Neural cell (in vitro differentiated cells): ENCODE measurements at regions not wholly inside any gene's neighbourhood (a gene's known extent, or its start where the extent isn't known, plus 50 kb on each side); places are given as distances from the start of the nearest gene placed in this dataset.
"Not testable (repeated sequence)": the region's sequence is repeated elsewhere in the genome, so short reads cannot be mapped to it uniquely, and the experiment has no call there.

Experiments
- H2AFZ ChIP-seq: fragments of 200-600, 300-800 bp; sonication (generic), shearing (Covaris generic); 2 replicates; pipeline ENCODE4 v1.6.0; 2014; ENCODE audit warnings: low read depth, mild to moderate bottlenecking, antibody characterized with exemption, low read length, moderate library complexity
- H3F3A ChIP-seq: fragments of 200-600 bp; shearing (Covaris generic); 2 replicates; pipeline ENCODE4 v1.6.1; 2016; ENCODE audit warnings: mild to moderate bottlenecking, moderate library complexity, mixed read lengths, antibody characterized with exemption, low read length; ENCODE audit not compliant: insufficient read depth, poor library complexity, severe bottlenecking
- H3K27ac ChIP-seq: fragments of 200-600, 300-800 bp; sonication (generic), shearing (Covaris generic); 2 replicates; pipeline ENCODE4 v1.5.1; 2014; ENCODE audit warnings: mild to moderate bottlenecking, low read length, moderate library complexity
- H3K27me3 ChIP-seq: fragments of 300-800, 200-600 bp; sonication (generic), shearing (Covaris generic); 2 replicates; pipeline ENCODE4 v1.6.0; 2014; ENCODE audit warnings: mild to moderate bottlenecking, low read depth, low read length, moderate library complexity; ENCODE audit not compliant: insufficient read depth
- H3K36me3 ChIP-seq: fragments of 300-800, 200-600 bp; sonication (generic), shearing (Covaris generic); 2 replicates; pipeline ENCODE4 v1.5.1; 2014; ENCODE audit warnings: mild to moderate bottlenecking, antibody characterized with exemption, low read length, moderate library complexity; ENCODE audit not compliant: insufficient read depth
- H3K4me2 ChIP-seq: fragments of 300-800, 200-600 bp; sonication (generic), shearing (Covaris generic); 2 replicates; pipeline ENCODE4 v1.6.0; 2014; ENCODE audit warnings: mild to moderate bottlenecking, low read length
- H3K4me3 ChIP-seq: fragments of 300-800, 200-600 bp; sonication (generic), shearing (Covaris generic); 2 replicates; pipeline ENCODE4 v1.5.1; 2014; ENCODE audit warnings: mild to moderate bottlenecking, low read length, moderate library complexity
- H3K79me2 ChIP-seq: fragments of 200-600 bp; shearing (Covaris generic); replicated peaks from 2 replicates; pipeline ENCODE4 v1.6.0; 2014; ENCODE audit warnings: mild to moderate bottlenecking, low read length, moderate library complexity; ENCODE audit not compliant: insufficient read depth
- H3K9ac ChIP-seq: fragments of 300-800, 200-600 bp; sonication (generic), shearing (Covaris generic); 2 replicates; pipeline ENCODE4 v1.6.1; 2016; ENCODE audit warnings: mild to moderate bottlenecking, low read length, mixed read lengths
- H3K9me2 ChIP-seq: fragments of 200-600 bp; shearing (Covaris generic); 2 replicates; pipeline ENCODE4 v1.6.1; 2016; ENCODE audit warnings: mild to moderate bottlenecking, low read length, mixed read lengths; ENCODE audit not compliant: insufficient read depth
- H3K9me3 ChIP-seq: fragments of 200-600, 300-800 bp; sonication (generic), shearing (Covaris generic); 2 replicates; pipeline ENCODE4 v1.6.1; 2016; ENCODE audit warnings: mild to moderate bottlenecking, mixed run types, low read length, moderate library complexity, mixed read lengths
- H4K20me1 ChIP-seq: fragments of 200-600 bp; shearing (Covaris generic); 2 replicates; pipeline ENCODE4 v1.6.1; 2016; ENCODE audit warnings: mild to moderate bottlenecking, mixed run types; ENCODE audit not compliant: insufficient read depth
- EP300 ChIP-seq: fragments of 450-650 bp; conservative IDR thresholded peaks from 2 replicates; pipeline ENCODE4 v1.6.1; 2014; ENCODE audit warnings: antibody characterized with exemption, mild to moderate bottlenecking, moderate library complexity; ENCODE audit not compliant: poor library complexity, severe bottlenecking
- EZH2 ChIP-seq: fragments of 200-600, 300-800 bp; shearing (Covaris generic), sonication (generic); IDR thresholded peaks from 2 replicates; pipeline ENCODE4 v1.6.1; 2014; ENCODE audit warnings: antibody characterized with exemption, low read length, borderline replicate concordance, mild to moderate bottlenecking; ENCODE audit not compliant: insufficient read depth, poor library complexity, severe bottlenecking
- MXI1 ChIP-seq: fragments of 450-650 bp; conservative IDR thresholded peaks from 2 replicates; pipeline ENCODE4 v1.6.1; 2014; ENCODE audit warnings: antibody characterized with exemption, mild to moderate bottlenecking; ENCODE audit not compliant: poor library complexity, severe bottlenecking
- POLR2AphosphoS5 ChIP-seq: IDR thresholded peaks from 2 replicates; pipeline ENCODE4 v1.6.1; 2012
- RAD21 ChIP-seq: fragments of 450-650 bp; conservative IDR thresholded peaks from 2 replicates; pipeline ENCODE4 v1.6.1; 2014; ENCODE audit warnings: antibody characterized with exemption, mild to moderate bottlenecking, moderate library complexity
- SMC3 ChIP-seq: fragments of 450-650 bp; conservative IDR thresholded peaks from 2 replicates; pipeline ENCODE4 v1.6.1; 2014; ENCODE audit warnings: antibody characterized with exemption, mild to moderate bottlenecking, moderate library complexity; ENCODE audit not compliant: poor library complexity
- TAF1 ChIP-seq: IDR thresholded peaks from 2 replicates; pipeline ENCODE4 v1.6.1; 2012; ENCODE audit warnings: low read depth
- TF ChIP-seq, protein P1 (sequence below): fragments of 450-650 bp; IDR thresholded peaks from 2 replicates; pipeline ENCODE4 v1.5.1; 2014; ENCODE audit warnings: antibody characterized with exemption, mild to moderate bottlenecking, moderate library complexity; ENCODE audit not compliant: poor library complexity, severe bottlenecking
- TF ChIP-seq, protein P2 (sequence below): IDR thresholded peaks from 2 replicates; pipeline ENCODE4 v1.6.1; 2012; ENCODE audit warnings: borderline replicate concordance

DNA sequence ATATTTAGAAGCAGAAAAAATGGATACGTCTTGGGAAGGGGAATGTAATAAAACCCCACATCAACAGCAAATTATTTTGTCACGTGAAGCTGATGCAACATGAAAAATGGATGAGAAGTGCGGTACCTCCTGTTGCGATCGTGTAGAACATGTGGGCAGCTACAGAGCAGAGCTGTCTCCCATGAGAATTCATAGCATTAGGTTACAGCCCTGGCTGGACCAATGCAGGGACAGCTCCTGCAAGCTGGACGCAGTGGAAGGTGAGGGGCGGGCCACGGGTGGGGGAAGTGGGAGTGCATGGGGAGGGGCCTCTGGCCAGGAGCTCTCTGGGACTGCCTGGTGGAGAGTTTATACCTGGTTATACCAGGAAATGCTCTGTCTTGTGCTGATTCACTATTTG is 120.3 kb downstream of the GATA3 start:
- Histone ChIP-seq H2AFZ (no peak overlapping the region), H4K20me1 (no peaks in the 10 kb centered on the region), H3K4me2 (no peak overlapping the region), H3K36me3 (no peaks in the 10 kb centered on the region), H3K27me3 (no peaks in the 10 kb centered on the region), H3K4me3 (no peak overlapping the region), H3K9me2 (no peaks in the 10 kb centered on the region), H3K9me3 (no peaks in the 10 kb centered on the region), H3K9ac (no peak overlapping the region), H3F3A (no peaks in the 10 kb centered on the region), H3K27ac (no peak overlapping the region), H3K79me2 (no peaks in the 10 kb centered on the region)
- TF ChIP-seq EZH2 (no peak), RAD21 (no peak), SMC3 (no peak), POLR2AphosphoS5 (no peak), EP300 (no peak), MXI1 (no peak), TAF1 (no peak)
- TF ChIP-seq, protein P1, sequence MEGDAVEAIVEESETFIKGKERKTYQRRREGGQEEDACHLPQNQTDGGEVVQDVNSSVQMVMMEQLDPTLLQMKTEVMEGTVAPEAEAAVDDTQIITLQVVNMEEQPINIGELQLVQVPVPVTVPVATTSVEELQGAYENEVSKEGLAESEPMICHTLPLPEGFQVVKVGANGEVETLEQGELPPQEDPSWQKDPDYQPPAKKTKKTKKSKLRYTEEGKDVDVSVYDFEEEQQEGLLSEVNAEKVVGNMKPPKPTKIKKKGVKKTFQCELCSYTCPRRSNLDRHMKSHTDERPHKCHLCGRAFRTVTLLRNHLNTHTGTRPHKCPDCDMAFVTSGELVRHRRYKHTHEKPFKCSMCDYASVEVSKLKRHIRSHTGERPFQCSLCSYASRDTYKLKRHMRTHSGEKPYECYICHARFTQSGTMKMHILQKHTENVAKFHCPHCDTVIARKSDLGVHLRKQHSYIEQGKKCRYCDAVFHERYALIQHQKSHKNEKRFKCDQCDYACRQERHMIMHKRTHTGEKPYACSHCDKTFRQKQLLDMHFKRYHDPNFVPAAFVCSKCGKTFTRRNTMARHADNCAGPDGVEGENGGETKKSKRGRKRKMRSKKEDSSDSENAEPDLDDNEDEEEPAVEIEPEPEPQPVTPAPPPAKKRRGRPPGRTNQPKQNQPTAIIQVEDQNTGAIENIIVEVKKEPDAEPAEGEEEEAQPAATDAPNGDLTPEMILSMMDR: no peak
- TF ChIP-seq, protein P2, sequence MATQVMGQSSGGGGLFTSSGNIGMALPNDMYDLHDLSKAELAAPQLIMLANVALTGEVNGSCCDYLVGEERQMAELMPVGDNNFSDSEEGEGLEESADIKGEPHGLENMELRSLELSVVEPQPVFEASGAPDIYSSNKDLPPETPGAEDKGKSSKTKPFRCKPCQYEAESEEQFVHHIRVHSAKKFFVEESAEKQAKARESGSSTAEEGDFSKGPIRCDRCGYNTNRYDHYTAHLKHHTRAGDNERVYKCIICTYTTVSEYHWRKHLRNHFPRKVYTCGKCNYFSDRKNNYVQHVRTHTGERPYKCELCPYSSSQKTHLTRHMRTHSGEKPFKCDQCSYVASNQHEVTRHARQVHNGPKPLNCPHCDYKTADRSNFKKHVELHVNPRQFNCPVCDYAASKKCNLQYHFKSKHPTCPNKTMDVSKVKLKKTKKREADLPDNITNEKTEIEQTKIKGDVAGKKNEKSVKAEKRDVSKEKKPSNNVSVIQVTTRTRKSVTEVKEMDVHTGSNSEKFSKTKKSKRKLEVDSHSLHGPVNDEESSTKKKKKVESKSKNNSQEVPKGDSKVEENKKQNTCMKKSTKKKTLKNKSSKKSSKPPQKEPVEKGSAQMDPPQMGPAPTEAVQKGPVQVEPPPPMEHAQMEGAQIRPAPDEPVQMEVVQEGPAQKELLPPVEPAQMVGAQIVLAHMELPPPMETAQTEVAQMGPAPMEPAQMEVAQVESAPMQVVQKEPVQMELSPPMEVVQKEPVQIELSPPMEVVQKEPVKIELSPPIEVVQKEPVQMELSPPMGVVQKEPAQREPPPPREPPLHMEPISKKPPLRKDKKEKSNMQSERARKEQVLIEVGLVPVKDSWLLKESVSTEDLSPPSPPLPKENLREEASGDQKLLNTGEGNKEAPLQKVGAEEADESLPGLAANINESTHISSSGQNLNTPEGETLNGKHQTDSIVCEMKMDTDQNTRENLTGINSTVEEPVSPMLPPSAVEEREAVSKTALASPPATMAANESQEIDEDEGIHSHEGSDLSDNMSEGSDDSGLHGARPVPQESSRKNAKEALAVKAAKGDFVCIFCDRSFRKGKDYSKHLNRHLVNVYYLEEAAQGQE: no peak

DNA sequence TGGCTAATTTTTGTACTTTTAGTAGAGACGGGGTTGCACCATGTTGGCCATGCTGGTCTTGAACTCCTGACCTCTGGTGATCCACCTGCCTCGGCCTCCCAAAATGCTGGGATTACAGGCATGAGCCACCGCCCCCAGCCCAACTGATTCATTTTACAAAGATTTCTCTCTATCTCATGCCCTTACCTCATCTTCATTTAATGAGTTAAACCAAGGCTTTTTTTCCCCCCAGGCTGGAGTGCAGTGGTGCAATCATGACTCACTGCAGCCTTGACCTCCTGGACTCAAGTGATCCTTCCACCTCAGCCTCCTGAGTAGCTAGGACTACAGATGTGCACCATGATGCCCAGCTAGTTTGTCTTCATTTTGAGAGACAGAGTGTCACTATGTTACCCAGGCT is 123.0 kb downstream of the GATA3 start:
- H3K27me3 ChIP-seq, H3K79me2 ChIP-seq: not testable (repeated sequence)

DNA sequence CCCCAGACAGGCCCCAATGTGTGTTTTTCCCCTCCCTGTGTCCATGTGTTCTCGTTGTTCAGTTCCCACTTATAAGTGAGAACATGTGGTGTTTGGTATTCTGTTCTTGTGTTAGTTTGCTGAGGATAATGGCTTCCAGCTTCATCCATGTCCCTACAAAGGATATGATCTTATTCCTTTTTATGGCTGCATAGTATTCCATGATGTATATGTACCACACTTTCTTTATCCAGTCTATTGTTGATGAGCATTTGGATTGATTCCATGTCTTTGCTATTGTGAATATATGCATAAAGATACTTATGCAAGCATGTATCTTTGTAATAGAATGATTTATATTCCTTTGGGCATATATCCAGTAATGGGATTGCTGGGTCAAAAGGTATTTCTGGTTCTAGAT is 125.3 kb downstream of the GATA3 start:
- not testable (repeated sequence) for H3F3A ChIP-seq, H3K9me3 ChIP-seq, H3K79me2 ChIP-seq, H3K36me3 ChIP-seq, H3K4me3 ChIP-seq, H3K9ac ChIP-seq, H4K20me1 ChIP-seq, H2AFZ ChIP-seq, H3K27ac ChIP-seq, H3K27me3 ChIP-seq, H3K9me2 ChIP-seq, H3K4me2 ChIP-seq

More for the DNA sequence above, 123.0 kb downstream of the GATA3 start:
- H3K4me3 ChIP-seq, H3K36me3 ChIP-seq, H2AFZ ChIP-seq, H3K4me2 ChIP-seq, H3F3A ChIP-seq, H4K20me1 ChIP-seq, H3K9me3 ChIP-seq, H3K27ac ChIP-seq, H3K9ac ChIP-seq, H3K9me2 ChIP-seq: not testable (repeated sequence)
